ENCODE measurements at regions not wholly inside any gene's neighbourhood (a gene's known extent, or its start where the extent isn't known, plus 50 kb on each side); places are given as distances from the start of the nearest gene placed in this dataset.
"Not testable (repeated sequence)": the region's sequence is repeated elsewhere in the genome, so short reads cannot be mapped to it uniquely, and the experiment has no call there.

- Mint-ChIP-seq H3K27ac (no peak overlapping the region), H3K9me3 (peaks cover 0 to 24% (median 6%) of the 10 kb centered on the region in 7 donors), H3K4me3 (no peak overlapping the region)
These were observed 537.4 kb downstream of the PRKD1 start for GRCh38 chr14:29390081-29390832.

GRCh38 chr14:29391231-29391630 is 536.4 kb downstream of the PRKD1 start:
- no peaks in the 10 kb centered on the region for H3K36me3 ChIP-seq (ENCODE audit: control insufficient read depth, insufficient read depth, low read length)
- Mint-ChIP-seq H3K27me3 (no peaks in the 10 kb centered on the region), H3K4me3 (no peak overlapping the region), H3K4me1 (no peaks in the 10 kb centered on the region), H3K27ac (no peak overlapping the region), H3K9me3 (peaks cover 0 to 23% (median 3%) of the 10 kb centered on the region in 7 donors), H3K36me3 (no peaks in the 10 kb centered on the region)
- no peaks in the 10 kb centered on the region for H3K27me3 ChIP-seq (ENCODE audit: control insufficient read depth, insufficient read depth, low read length)
- no peak overlapping the region for H3K27ac ChIP-seq (ENCODE audit: insufficient read depth, low read length, poor library complexity, severe bottlenecking)
- no peak overlapping the region for H3K4me3 ChIP-seq (ENCODE audit: low read depth, low read length)
- H3K4me1 ChIP-seq (ENCODE audit: control insufficient read depth, insufficient read depth, low read length, poor library complexity, severe bottlenecking): no peaks in the 10 kb centered on the region
- ATAC-seq (ENCODE audit: low read depth in 2 of 2) (no peak), DNase-seq (no peak)
- no peaks in the 10 kb centered on the region for H3K9me3 ChIP-seq (ENCODE audit: control insufficient read depth in 2 of 2, low read length in 2 of 2)

More at GRCh38 chr14:29390081-29390832, 537.4 kb downstream of the PRKD1 start:
- Mint-ChIP-seq H3K36me3 (no peaks in the 10 kb centered on the region), H3K4me1 (no peaks in the 10 kb centered on the region), H3K27me3 (no peaks in the 10 kb centered on the region)
- DNase-seq (no peak), ATAC-seq (ENCODE audit: low read depth in 2 of 2) (no peak)
- no peaks in the 10 kb centered on the region for H3K4me1 ChIP-seq (ENCODE audit: control insufficient read depth, insufficient read depth, low read length, poor library complexity, severe bottlenecking)
- H3K27me3 ChIP-seq (ENCODE audit: control insufficient read depth, insufficient read depth, low read length): no peaks in the 10 kb centered on the region
- H3K4me3 ChIP-seq (ENCODE audit: low read depth, low read length): no peak overlapping the region
- H3K27ac ChIP-seq (ENCODE audit: insufficient read depth, low read length, poor library complexity, severe bottlenecking): no peak overlapping the region
- no peaks in the 10 kb centered on the region for H3K36me3 ChIP-seq (ENCODE audit: control insufficient read depth, insufficient read depth, low read length)
- H3K9me3 ChIP-seq (ENCODE audit: control insufficient read depth in 2 of 2, low read length in 2 of 2): peaks cover 0 to 2% of the 10 kb centered on the region in 2 experiments

- Histone ChIP-seq H3K36me3 (ENCODE audit: control insufficient read depth, insufficient read depth, low read length) (no peaks in the 10 kb centered on the region), H3K4me3 (ENCODE audit: low read depth, low read length) (no peak overlapping the region), H3K27ac (ENCODE audit: insufficient read depth, low read length, poor library complexity, severe bottlenecking) (no peak overlapping the region), H3K27me3 (ENCODE audit: control insufficient read depth, insufficient read depth, low read length) (no peaks in the 10 kb centered on the region), H3K9me3 (ENCODE audit: control insufficient read depth in 2 of 2, low read length in 2 of 2) (no peaks in the 10 kb centered on the region), H3K4me1 (ENCODE audit: control insufficient read depth, insufficient read depth, low read length, poor library complexity, severe bottlenecking) (no peaks in the 10 kb centered on the region)
- H3K4me1 Mint-ChIP-seq: no peaks in the 10 kb centered on the region
- no peak overlapping the region for H3K27ac Mint-ChIP-seq
- H3K9me3 Mint-ChIP-seq: peaks cover 0 to 18% (median 3%) of the 10 kb centered on the region in 7 donors
- no peaks in the 10 kb centered on the region for H3K36me3 Mint-ChIP-seq
- ATAC-seq (ENCODE audit: low read depth in 2 of 2) (no peak), DNase-seq (no peak)
- H3K27me3 Mint-ChIP-seq: no peaks in the 10 kb centered on the region
- H3K4me3 Mint-ChIP-seq: no peak overlapping the region
These were observed 535.8 kb downstream of the PRKD1 start for GRCh38 chr14:29391801-29392200.

- no peaks in the 10 kb centered on the region for H3K9me3 ChIP-seq (ENCODE audit: control insufficient read depth in 2 of 2, low read length in 2 of 2)
- no peak overlapping the region for H3K4me3 ChIP-seq (ENCODE audit: low read depth, low read length)
- Mint-ChIP-seq H3K4me1 (no peaks in the 10 kb centered on the region), H3K36me3 (no peaks in the 10 kb centered on the region), H3K9me3 (peaks cover 0 to 18% (median 3%) of the 10 kb centered on the region in 7 donors), H3K27me3 (no peaks in the 10 kb centered on the region), H3K4me3 (no peak overlapping the region), H3K27ac (no peak overlapping the region)
- H3K27ac ChIP-seq (ENCODE audit: insufficient read depth, low read length, poor library complexity, severe bottlenecking): no peak overlapping the region
- H3K4me1 ChIP-seq (ENCODE audit: control insufficient read depth, insufficient read depth, low read length, poor library complexity, severe bottlenecking): no peaks in the 10 kb centered on the region
- H3K36me3 ChIP-seq (ENCODE audit: control insufficient read depth, insufficient read depth, low read length): no peaks in the 10 kb centered on the region
- no peaks in the 10 kb centered on the region for H3K27me3 ChIP-seq (ENCODE audit: control insufficient read depth, insufficient read depth, low read length)
- DNase-seq: no peak
- no peak for ATAC-seq (ENCODE audit: low read depth in 2 of 2)
These were observed 535.4 kb downstream of the PRKD1 start for GRCh38 chr14:29392287-29392686.

- H3K4me1 Mint-ChIP-seq: no peaks in the 10 kb centered on the region
- no peak overlapping the region for H3K27ac Mint-ChIP-seq
- Histone ChIP-seq H3K36me3 (ENCODE audit: control insufficient read depth, insufficient read depth, low read length) (no peaks in the 10 kb centered on the region), H3K27me3 (ENCODE audit: control insufficient read depth, insufficient read depth, low read length) (no peaks in the 10 kb centered on the region), H3K4me3 (ENCODE audit: low read depth, low read length) (no peak overlapping the region), H3K9me3 (ENCODE audit: control insufficient read depth in 2 of 2, low read length in 2 of 2) (no peaks in the 10 kb centered on the region), H3K27ac (ENCODE audit: insufficient read depth, low read length, poor library complexity, severe bottlenecking) (no peak overlapping the region), H3K4me1 (ENCODE audit: control insufficient read depth, insufficient read depth, low read length, poor library complexity, severe bottlenecking) (no peaks in the 10 kb centered on the region)
- H3K36me3 Mint-ChIP-seq: no peaks in the 10 kb centered on the region
- H3K9me3 Mint-ChIP-seq: peaks cover 4 to 27% (median 14%) of the 10 kb centered on the region in 7 donors
- no peak for ATAC-seq (ENCODE audit: low read depth in 2 of 2)
- DNase-seq: no peak
- no peaks in the 10 kb centered on the region for H3K27me3 Mint-ChIP-seq
- no peak overlapping the region for H3K4me3 Mint-ChIP-seq
These were observed 524.6 kb downstream of the PRKD1 start for GRCh38 chr14:29403091-29403490.

- no peak overlapping the region for H3K27ac ChIP-seq (ENCODE audit: insufficient read depth, low read length, poor library complexity, severe bottlenecking)
- ATAC-seq (ENCODE audit: low read depth in 2 of 2) (no peak), DNase-seq (no peak)
- peaks cover 0 to 25% (median 11%) of the 10 kb centered on the region in 7 donors for H3K9me3 Mint-ChIP-seq
- no peaks in the 10 kb centered on the region for H3K4me1 Mint-ChIP-seq
- H3K4me1 ChIP-seq (ENCODE audit: control insufficient read depth, insufficient read depth, low read length, poor library complexity, severe bottlenecking): no peaks in the 10 kb centered on the region
- no peaks in the 10 kb centered on the region for H3K27me3 Mint-ChIP-seq
- H3K27ac Mint-ChIP-seq: no peak overlapping the region
- no peaks in the 10 kb centered on the region for H3K36me3 Mint-ChIP-seq
- no peaks in the 10 kb centered on the region for H3K9me3 ChIP-seq (ENCODE audit: control insufficient read depth in 2 of 2, low read length in 2 of 2)
- no peaks in the 10 kb centered on the region for H3K36me3 ChIP-seq (ENCODE audit: control insufficient read depth, insufficient read depth, low read length)
- H3K4me3 Mint-ChIP-seq: no peak overlapping the region
- H3K27me3 ChIP-seq (ENCODE audit: control insufficient read depth, insufficient read depth, low read length): no peaks in the 10 kb centered on the region
- H3K4me3 ChIP-seq (ENCODE audit: low read depth, low read length): no peak overlapping the region
These were observed 517.1 kb downstream of the PRKD1 start for GRCh38 chr14:29410581-29410980.

- H3K27me3 ChIP-seq (ENCODE audit: control insufficient read depth, insufficient read depth, low read length); DNase-seq; H3K36me3 ChIP-seq (ENCODE audit: control insufficient read depth, insufficient read depth, low read length); H3K4me1 Mint-ChIP-seq; H3K27ac Mint-ChIP-seq; H3K4me1 ChIP-seq (ENCODE audit: control insufficient read depth, insufficient read depth, low read length, poor library complexity, severe bottlenecking); H3K4me3 ChIP-seq (ENCODE audit: low read depth, low read length); H3K36me3 Mint-ChIP-seq; ATAC-seq (ENCODE audit: low read depth in 2 of 2); H3K27me3 Mint-ChIP-seq; H3K4me3 Mint-ChIP-seq; H3K9me3 ChIP-seq (ENCODE audit: control insufficient read depth in 2 of 2, low read length in 2 of 2); H3K27ac ChIP-seq (ENCODE audit: insufficient read depth, low read length, poor library complexity, severe bottlenecking): not testable (repeated sequence)
- peaks cover 0 to 17% (median 6%) of the 10 kb centered on the region in 7 donors for H3K9me3 Mint-ChIP-seq
These were observed 512.7 kb downstream of the PRKD1 start for GRCh38 chr14:29414931-29415330.

- no peaks in the 10 kb centered on the region for H3K4me1 Mint-ChIP-seq
- Histone ChIP-seq H3K36me3 (ENCODE audit: control insufficient read depth, insufficient read depth, low read length) (no peaks in the 10 kb centered on the region), H3K4me1 (ENCODE audit: control insufficient read depth, insufficient read depth, low read length, poor library complexity, severe bottlenecking) (no peaks in the 10 kb centered on the region), H3K27me3 (ENCODE audit: control insufficient read depth, insufficient read depth, low read length) (no peaks in the 10 kb centered on the region), H3K9me3 (ENCODE audit: control insufficient read depth in 2 of 2, low read length in 2 of 2) (no peaks in the 10 kb centered on the region), H3K4me3 (ENCODE audit: low read depth, low read length) (no peak overlapping the region), H3K27ac (ENCODE audit: insufficient read depth, low read length, poor library complexity, severe bottlenecking) (no peak overlapping the region)
- H3K9me3 Mint-ChIP-seq: peaks cover 0 to 12% (median 6%) of the 10 kb centered on the region in 7 donors
- no peak for DNase-seq
- H3K36me3 Mint-ChIP-seq: no peaks in the 10 kb centered on the region
- no peaks in the 10 kb centered on the region for H3K27me3 Mint-ChIP-seq
- no peak overlapping the region for H3K27ac Mint-ChIP-seq
- ATAC-seq (ENCODE audit: low read depth in 2 of 2): no peak
- no peak overlapping the region for H3K4me3 Mint-ChIP-seq
These were observed 507.9 kb downstream of the PRKD1 start for GRCh38 chr14:29419736-29420135.
